ENCODE measurements at regions not wholly inside any gene's neighbourhood (a gene's known extent, or its start where the extent isn't known, plus 50 kb on each side); places are given as distances from the start of the nearest gene placed in this dataset.
"Not testable (repeated sequence)": the region's sequence is repeated elsewhere in the genome, so short reads cannot be mapped to it uniquely, and the experiment has no call there.

DNA sequence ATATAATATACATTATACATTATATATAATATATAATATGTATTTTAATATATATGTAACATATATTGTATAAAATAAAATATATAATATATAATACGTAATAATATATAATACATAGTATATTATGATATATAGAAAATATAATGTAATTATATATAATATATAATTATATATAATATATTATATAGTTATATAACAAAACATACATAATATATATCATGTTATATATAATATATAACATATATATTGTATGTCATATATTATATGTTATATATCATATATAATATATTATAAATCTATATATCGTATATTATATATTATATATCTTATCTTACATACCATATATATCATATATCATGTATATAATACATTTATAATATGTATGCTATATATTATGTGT is 248.2 kb upstream of the TPTE start:
- no peaks in the 10 kb centered on the region for H4K20me1 ChIP-seq (ENCODE audit: insufficient read depth, low read length)
- H3K9ac ChIP-seq (ENCODE audit: low read length), result no peak overlapping the region
- Mint-ChIP-seq H3K4me1 (ENCODE audit: low read depth, unreplicated experiment) (no peaks in the 10 kb centered on the region), H3K27ac (ENCODE audit: unreplicated experiment) (no peak overlapping the region), H3K36me3 (ENCODE audit: low read depth, unreplicated experiment) (no peaks in the 10 kb centered on the region), H3K9me3 (ENCODE audit: unreplicated experiment) (peaks cover 12% of the 10 kb centered on the region), H3K27me3 (ENCODE audit: low read depth, unreplicated experiment) (no peaks in the 10 kb centered on the region), H3K4me3 (ENCODE audit: unreplicated experiment) (no peak overlapping the region)
- no peak overlapping the region for H3K27ac ChIP-seq (ENCODE audit: low read depth, low read length)
- H3K4me2 ChIP-seq (ENCODE audit: low read length), result no peak overlapping the region
- H3K27me3 ChIP-seq (ENCODE audit: insufficient read depth, low read length), result no peaks in the 10 kb centered on the region
- TF ChIP-seq, protein P1, sequence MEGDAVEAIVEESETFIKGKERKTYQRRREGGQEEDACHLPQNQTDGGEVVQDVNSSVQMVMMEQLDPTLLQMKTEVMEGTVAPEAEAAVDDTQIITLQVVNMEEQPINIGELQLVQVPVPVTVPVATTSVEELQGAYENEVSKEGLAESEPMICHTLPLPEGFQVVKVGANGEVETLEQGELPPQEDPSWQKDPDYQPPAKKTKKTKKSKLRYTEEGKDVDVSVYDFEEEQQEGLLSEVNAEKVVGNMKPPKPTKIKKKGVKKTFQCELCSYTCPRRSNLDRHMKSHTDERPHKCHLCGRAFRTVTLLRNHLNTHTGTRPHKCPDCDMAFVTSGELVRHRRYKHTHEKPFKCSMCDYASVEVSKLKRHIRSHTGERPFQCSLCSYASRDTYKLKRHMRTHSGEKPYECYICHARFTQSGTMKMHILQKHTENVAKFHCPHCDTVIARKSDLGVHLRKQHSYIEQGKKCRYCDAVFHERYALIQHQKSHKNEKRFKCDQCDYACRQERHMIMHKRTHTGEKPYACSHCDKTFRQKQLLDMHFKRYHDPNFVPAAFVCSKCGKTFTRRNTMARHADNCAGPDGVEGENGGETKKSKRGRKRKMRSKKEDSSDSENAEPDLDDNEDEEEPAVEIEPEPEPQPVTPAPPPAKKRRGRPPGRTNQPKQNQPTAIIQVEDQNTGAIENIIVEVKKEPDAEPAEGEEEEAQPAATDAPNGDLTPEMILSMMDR (IDR thresholded peaks at IDR 0.05; ENCODE audit: insufficient read depth, low read depth, low read length), result no peak
- TF ChIP-seq EZH2 (IDR thresholded peaks at IDR 0.05; ENCODE audit: insufficient read depth, low read length), result no peak
- DNase-seq (ENCODE audit: low read depth) (no peak), FAIRE-seq (no peak)
- no peaks in the 10 kb centered on the region for H3K79me2 ChIP-seq (ENCODE audit: insufficient read depth, low read length)
- H3K36me3 ChIP-seq (ENCODE audit: insufficient read depth, low read length), result no peaks in the 10 kb centered on the region
- H3K4me1 ChIP-seq (ENCODE audit: insufficient read depth, low read length), result no peaks in the 10 kb centered on the region
- no peak overlapping the region for H3K4me3 ChIP-seq (ENCODE audit: insufficient read depth, low read depth, low read length)
- H3K9me3 ChIP-seq (ENCODE audit: insufficient read depth, low read depth, low read length), result no peaks in the 10 kb centered on the region
- no peak overlapping the region for H2AFZ ChIP-seq (ENCODE audit: low read depth, low read length)

DNA sequence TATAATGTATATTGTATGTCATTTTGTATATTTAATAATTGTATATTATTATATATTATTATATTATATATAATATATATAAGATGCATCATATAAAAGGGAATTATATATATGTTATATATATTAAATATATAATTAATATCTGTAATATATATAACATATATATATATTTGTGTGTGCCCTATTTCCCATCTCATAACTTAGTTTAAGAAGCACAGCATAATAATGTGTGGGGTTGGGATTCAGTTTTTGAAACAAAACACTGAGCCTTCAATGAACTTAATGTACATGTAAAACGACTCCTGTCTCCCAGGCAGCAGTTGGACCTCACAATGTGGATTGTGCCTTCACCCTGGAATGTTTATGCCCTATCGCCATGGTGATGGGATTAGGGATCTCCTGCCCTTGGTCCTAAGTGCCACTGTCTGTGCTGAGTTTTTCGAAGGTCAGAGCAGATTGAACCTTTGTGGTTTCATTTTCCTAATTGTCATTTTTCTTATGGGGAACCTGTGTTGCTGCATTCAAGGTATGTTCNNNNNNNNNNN is 247.5 kb upstream of the TPTE start:
- not testable (repeated sequence) for H3K4me3 ChIP-seq (ENCODE audit: insufficient read depth, low read depth, low read length); DNase-seq (ENCODE audit: low read depth); H3K27ac ChIP-seq (ENCODE audit: low read depth, low read length); H3K27me3 Mint-ChIP-seq (ENCODE audit: low read depth, unreplicated experiment); H3K36me3 Mint-ChIP-seq (ENCODE audit: low read depth, unreplicated experiment); H3K27me3 ChIP-seq (ENCODE audit: insufficient read depth, low read length); H3K9ac ChIP-seq (ENCODE audit: low read length); FAIRE-seq; H3K9me3 ChIP-seq (ENCODE audit: insufficient read depth, low read depth, low read length); H3K36me3 ChIP-seq (ENCODE audit: insufficient read depth, low read length); H3K4me3 Mint-ChIP-seq (ENCODE audit: unreplicated experiment); H3K4me2 ChIP-seq (ENCODE audit: low read length); H3K27ac Mint-ChIP-seq (ENCODE audit: unreplicated experiment); H3K4me1 Mint-ChIP-seq (ENCODE audit: low read depth, unreplicated experiment); H3K4me1 ChIP-seq (ENCODE audit: insufficient read depth, low read length); H2AFZ ChIP-seq (ENCODE audit: low read depth, low read length); H3K79me2 ChIP-seq (ENCODE audit: insufficient read depth, low read length); H4K20me1 ChIP-seq (ENCODE audit: insufficient read depth, low read length)
- peaks cover 12% of the 10 kb centered on the region for H3K9me3 Mint-ChIP-seq (ENCODE audit: unreplicated experiment)
